ENCODE measurements at regions not wholly inside any gene's neighbourhood (a gene's known extent, or its start where the extent isn't known, plus 50 kb on each side); places are given as distances from the start of the nearest gene placed in this dataset.
"Not testable (repeated sequence)": the region's sequence is repeated elsewhere in the genome, so short reads cannot be mapped to it uniquely, and the experiment has no call there.

GRCh38 chr11:116357784-116358544, 414.8 kb downstream of the BUD13 start:
- DNase-seq = no peak

GRCh38 chr11:116356451-116356850, 416.3 kb downstream of the BUD13 start:
- DNase-seq = no peak

GRCh38 chr11:116355104-116355503, 417.7 kb downstream of the BUD13 start:
- no peak for DNase-seq

GRCh38 chr11:116353589-116353988, 419.2 kb downstream of the BUD13 start:
- no peak for DNase-seq

- no peak for DNase-seq
Measured at GRCh38 chr11:116352881-116353280, 419.9 kb downstream of the BUD13 start.

- DNase-seq = no peak
Measured at GRCh38 chr11:116348226-116348625, 424.6 kb downstream of the BUD13 start.

GRCh38 chr11:116345575-116345974, 427.2 kb downstream of the BUD13 start:
- no peak for DNase-seq

- no peak for DNase-seq
Measured at GRCh38 chr11:116344601-116345000, 428.2 kb downstream of the BUD13 start.

- DNase-seq = no peak
Measured at GRCh38 chr11:116343270-116343669, 429.5 kb downstream of the BUD13 start.

- DNase-seq = no peak
Measured at GRCh38 chr11:116342148-116342547, 430.6 kb downstream of the BUD13 start.

GRCh38 chr11:116339306-116340098, 433.3 kb downstream of the BUD13 start:
- no peak for DNase-seq

GRCh38 chr11:116338500-116338899, 434.3 kb downstream of the BUD13 start:
- DNase-seq = not testable (repeated sequence)

GRCh38 chr11:116336540-116336939, 436.2 kb downstream of the BUD13 start:
- no peak for DNase-seq

- DNase-seq = no peak
Measured at GRCh38 chr11:116335891-116336290, 436.9 kb downstream of the BUD13 start.

GRCh38 chr11:116335078-116335477, 437.7 kb downstream of the BUD13 start:
- no peak for DNase-seq

- DNase-seq = no peak
Measured at GRCh38 chr11:116334596-116334995, 438.2 kb downstream of the BUD13 start.

GRCh38 chr11:116333001-116333535, 439.7 kb downstream of the BUD13 start:
- DNase-seq = no peak

GRCh38 chr11:116332391-116332790, 440.4 kb downstream of the BUD13 start:
- DNase-seq = no peak

GRCh38 chr11:116331381-116331780, 441.4 kb downstream of the BUD13 start:
- no peak for DNase-seq

- no peak for DNase-seq
Measured at GRCh38 chr11:116330439-116331185, 442.2 kb downstream of the BUD13 start.

GRCh38 chr11:116329354-116330090, 443.3 kb downstream of the BUD13 start:
- DNase-seq = no peak

GRCh38 chr11:116328851-116329250, 443.9 kb downstream of the BUD13 start:
- no peak for DNase-seq

GRCh38 chr11:116328391-116328790, 444.4 kb downstream of the BUD13 start:
- DNase-seq = no peak

All from HCEC 1CT (cell line).